Astrocyte of the spinal cord (primary cell): ENCODE measurements at regions not wholly inside any gene's neighbourhood (a gene's known extent, or its start where the extent isn't known, plus 50 kb on each side); places are given as distances from the start of the nearest gene placed in this dataset.

Experiments
- DNase-seq: peaks from one replicate; pipeline ENCODE4 v3.0.0; 2011; ENCODE audit warnings: low read depth, low spot score
- H3K4me3 ChIP-seq: 2 replicates; pipeline ENCODE4 v1.5.1; 2011; ENCODE audit warnings: low read depth, mild to moderate bottlenecking, low read length, moderate library complexity
- in situ Hi-C: cut with HindIII; loops from 2 replicates; pipeline ENCODE4 v1.10.0; 2017; ENCODE audit warnings: low sequenced_read_pairs
- TF ChIP-seq, protein P1 (sequence below): IDR thresholded peaks from 2 replicates; pipeline ENCODE4 v1.5.1; 2012; ENCODE audit warnings: low read depth, mild to moderate bottlenecking, low read length, inconsistent platforms

DNA sequence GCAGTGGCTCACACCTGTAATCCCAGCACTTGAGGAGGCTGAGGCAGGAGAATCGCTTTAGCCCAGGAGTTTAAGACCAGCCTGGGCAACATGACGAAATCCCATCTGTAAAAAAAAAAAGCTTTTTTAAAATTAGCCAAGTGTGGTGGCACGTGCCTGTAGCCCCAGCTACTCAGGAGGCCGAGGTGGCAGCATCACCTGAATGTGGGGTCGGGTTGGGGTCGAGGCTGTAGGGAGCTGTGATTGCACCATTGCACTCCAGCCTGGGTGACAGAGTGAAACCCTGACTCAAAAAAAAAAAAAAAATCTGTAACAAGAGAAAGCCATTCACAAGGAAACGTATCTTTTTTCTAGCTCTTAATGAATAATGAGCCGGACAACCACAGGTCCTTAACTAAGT is 74.7 kb upstream of the DLG1 start:
- TF ChIP-seq, protein P1, sequence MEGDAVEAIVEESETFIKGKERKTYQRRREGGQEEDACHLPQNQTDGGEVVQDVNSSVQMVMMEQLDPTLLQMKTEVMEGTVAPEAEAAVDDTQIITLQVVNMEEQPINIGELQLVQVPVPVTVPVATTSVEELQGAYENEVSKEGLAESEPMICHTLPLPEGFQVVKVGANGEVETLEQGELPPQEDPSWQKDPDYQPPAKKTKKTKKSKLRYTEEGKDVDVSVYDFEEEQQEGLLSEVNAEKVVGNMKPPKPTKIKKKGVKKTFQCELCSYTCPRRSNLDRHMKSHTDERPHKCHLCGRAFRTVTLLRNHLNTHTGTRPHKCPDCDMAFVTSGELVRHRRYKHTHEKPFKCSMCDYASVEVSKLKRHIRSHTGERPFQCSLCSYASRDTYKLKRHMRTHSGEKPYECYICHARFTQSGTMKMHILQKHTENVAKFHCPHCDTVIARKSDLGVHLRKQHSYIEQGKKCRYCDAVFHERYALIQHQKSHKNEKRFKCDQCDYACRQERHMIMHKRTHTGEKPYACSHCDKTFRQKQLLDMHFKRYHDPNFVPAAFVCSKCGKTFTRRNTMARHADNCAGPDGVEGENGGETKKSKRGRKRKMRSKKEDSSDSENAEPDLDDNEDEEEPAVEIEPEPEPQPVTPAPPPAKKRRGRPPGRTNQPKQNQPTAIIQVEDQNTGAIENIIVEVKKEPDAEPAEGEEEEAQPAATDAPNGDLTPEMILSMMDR, result no peak
- in situ Hi-C loops, result no loop called here
- H3K4me3 ChIP-seq, result no peak overlapping the region
- no peak for DNase-seq

DNA sequence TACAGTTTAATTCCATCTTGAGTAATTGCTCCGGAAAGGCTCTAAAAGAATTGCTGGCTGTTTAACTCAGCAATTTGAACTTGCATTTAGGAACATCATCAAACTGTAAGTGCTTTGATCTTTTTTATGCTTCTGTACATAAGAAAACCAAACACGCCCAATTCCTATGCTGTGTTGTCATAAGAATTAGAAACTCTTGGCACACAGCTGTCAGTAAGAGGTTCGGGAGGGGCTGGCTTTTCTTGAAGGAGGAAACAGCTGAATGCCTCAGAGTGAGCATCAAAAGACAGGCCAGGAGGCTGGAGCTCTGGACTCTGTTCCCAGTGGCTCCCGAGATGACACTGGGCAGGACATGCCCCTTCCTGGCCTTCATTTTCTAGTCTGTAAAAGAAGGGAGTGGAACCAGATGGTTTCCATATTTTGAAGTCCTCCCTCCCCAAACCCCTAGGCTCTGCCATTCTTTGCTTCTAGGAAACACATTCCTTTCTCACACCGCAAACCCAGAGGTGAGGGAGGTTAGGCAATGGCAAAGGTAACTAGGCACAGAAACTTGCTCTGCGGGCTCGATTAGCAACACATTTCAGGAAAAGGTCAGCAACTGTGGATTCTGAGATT is 73.7 kb upstream of the DLG1 start:
- in situ Hi-C loops, result no loop called here
- H3K4me3 ChIP-seq, result no peak overlapping the region
- TF ChIP-seq, protein P1, result no peak
- DNase-seq, result peak; percentile 92

DNA sequence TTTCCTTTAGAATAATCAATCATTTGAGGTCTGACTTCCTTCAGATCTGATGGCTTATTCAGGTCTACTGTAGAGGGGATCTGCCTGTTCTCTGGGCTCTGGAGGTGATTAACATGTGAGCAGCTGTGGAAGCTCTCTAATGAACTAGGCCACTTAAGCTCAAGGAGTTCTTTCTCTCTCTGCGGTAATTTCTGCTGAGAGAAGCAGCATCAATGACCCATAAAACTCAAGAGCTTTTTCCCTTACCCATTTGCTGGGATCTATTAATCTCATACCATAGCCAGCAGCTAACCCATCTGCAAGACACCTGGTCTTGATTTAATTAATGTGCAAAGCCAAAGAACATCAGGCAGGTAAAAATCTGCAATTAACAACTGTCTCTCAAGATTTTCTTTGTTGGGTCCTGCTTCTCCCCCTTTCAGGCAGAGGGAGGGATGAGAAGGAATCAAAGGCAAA is 73.2 kb upstream of the DLG1 start:
- H3K4me3 ChIP-seq, result no peak overlapping the region
- TF ChIP-seq, protein P1, result no peak
- in situ Hi-C loops, result no loop called here
- DNase-seq, result peak; percentile 47

- no peak for DNase-seq
- in situ Hi-C loops, result no loop called here
- no peak overlapping the region for H3K4me3 ChIP-seq
- TF ChIP-seq, protein P1, result no peak
Measured at GRCh38 chr3:197369545-197369944, 71.1 kb upstream of the DLG1 start.

GRCh38 chr3:197368821-197369220 is 70.4 kb upstream of the DLG1 start:
- DNase-seq, result no peak
- in situ Hi-C loops, result no loop called here

DNA sequence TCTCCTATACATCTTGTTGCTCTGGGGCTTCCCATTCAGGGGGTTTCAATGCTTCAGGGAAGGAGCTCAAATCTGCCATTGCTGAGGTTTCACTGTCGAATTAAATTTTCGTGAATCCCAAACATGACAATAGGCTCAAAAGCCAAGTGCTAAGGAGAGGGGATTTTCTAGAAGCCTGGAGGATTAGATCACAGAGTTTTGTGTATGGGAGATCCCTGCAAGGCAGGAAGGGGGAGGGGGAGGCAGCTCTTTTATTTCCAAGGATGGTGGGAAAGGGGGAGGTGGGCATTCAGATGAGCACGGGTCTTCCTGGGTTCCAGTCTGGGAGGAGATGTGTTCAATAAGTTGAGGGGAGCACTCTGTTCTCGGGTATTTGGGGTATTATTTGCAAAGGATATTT is 69.9 kb upstream of the DLG1 start:
- TF ChIP-seq, protein P1, result no peak
- H3K4me3 ChIP-seq, result no peak overlapping the region
- DNase-seq, result no peak
- in situ Hi-C loops, result no loop called here

More at GRCh38 chr3:197368821-197369220, 70.4 kb upstream of the DLG1 start:
- no peak overlapping the region for H3K4me3 ChIP-seq
- TF ChIP-seq, protein P1, result no peak
